Head of caudate nucleus (tissue), 42 donors: ENCODE measurements at regions not wholly inside any gene's neighbourhood (a gene's known extent, or its start where the extent isn't known, plus 50 kb on each side); places are given as distances from the start of the nearest gene placed in this dataset.
"Not testable (repeated sequence)": the region's sequence is repeated elsewhere in the genome, so short reads cannot be mapped to it uniquely, and the experiment has no call there.

Experiments used
- DNase-seq, 42 donors: peaks; one replicate each; pipeline versions ENCODE4 v3.0.0 to v3.0.0-alpha.2; 2020 to 2021; ENCODE audit warnings: mixed read lengths in 7 of 42
- intact Hi-C: fragments of 100-400 bp; cut with DNase I; formaldehyde crosslinking; loops from one replicate; pipeline ENCODE4 v1.15.0; 2022

- no peak for DNase-seq
- intact Hi-C loops, result no loop called here
Measured at GRCh38 chr5:82910491-82910890, 166.7 kb downstream of the TMEM167A start.

DNA sequence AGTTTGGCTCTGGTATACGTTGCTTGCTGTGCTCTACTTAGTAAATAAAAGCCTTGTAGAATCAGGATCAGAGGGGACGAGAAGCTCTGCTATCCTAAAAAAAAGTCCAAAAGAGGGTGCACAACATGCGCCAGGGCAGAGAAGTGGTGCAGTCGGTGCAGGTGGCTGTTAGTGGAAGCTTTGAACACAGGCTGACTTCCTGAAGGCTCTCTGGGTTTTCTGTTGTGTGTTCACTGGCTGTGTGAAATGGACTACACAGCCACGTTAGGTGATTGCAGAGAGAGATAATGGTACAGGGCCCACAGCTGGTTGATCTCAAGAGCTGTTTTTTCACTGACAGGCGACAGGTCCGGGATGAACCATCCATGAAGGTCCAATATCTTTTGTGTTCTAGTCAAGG, 167.4 kb downstream of the TMEM167A start:
- no peak for DNase-seq
- intact Hi-C loops, result no loop called here

DNA sequence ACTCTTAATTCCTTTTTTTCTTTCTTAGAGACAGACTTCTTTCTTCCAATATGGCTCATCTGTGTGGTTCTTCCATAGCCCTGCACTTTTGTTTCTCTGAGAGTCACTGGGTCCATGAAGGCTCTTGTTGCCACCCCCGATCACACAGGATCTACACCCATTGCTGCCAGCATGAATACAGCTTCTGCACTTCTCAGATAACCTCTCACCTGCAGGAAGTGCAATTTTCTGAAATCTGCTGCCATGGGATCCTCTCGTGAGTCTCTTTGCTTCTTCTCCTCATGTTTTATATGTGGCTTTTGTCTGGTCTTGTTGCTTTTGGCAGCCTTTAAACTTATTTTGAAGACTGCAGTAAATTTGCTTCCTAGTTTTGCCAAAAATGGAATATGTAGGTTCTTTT, 171.2 kb downstream of the TMEM167A start:
- DNase-seq, result no peak
- intact Hi-C loops, result no loop called here

GRCh38 chr5:82901281-82901888, 175.8 kb downstream of the TMEM167A start:
- no peak for DNase-seq
- intact Hi-C loops, result no loop called here

DNA sequence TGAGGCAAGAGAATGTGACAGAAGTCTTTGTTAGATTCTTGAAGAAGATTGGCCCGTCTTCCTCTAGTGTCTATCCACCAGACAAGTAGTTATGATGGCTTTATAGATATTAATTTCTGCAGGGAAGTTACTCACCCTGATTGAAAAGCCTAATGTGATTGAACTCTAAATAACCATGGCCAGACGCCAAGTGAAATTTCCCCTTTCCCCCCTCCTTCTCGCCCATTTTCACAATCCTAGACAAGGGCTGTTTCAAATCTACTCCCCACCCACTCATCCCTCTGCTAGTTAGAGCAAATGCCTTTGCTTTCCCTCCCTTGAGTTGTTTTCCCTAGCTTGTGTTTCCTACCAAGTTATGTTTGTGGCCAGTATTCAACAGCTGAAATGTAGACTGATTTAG, 182.5 kb downstream of the TMEM167A start:
- intact Hi-C loops, result no loop called here
- DNase-seq, result peak in 2 of 42 donors; percentile 2 to 14

DNA sequence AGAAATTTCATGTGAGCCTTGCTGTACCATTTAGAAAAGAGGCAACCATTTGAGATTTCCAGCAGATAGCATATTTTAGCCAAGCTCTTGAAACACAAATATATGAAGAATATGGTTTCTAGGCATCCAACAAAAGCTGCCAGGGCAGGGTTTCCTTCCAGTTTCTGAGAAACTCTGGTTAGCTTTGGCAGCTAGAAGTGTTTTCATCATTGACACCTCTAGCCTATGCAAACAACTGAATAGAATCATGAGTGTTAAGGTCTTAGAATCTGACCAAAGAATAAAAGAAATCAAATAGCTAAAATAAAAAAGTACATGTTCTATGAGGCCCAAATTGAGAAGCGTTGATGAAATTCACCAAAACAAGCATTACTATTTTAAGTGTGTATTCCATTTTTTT, 188.1 kb downstream of the TMEM167A start:
- intact Hi-C loops, result no loop called here
- no peak for DNase-seq

DNA sequence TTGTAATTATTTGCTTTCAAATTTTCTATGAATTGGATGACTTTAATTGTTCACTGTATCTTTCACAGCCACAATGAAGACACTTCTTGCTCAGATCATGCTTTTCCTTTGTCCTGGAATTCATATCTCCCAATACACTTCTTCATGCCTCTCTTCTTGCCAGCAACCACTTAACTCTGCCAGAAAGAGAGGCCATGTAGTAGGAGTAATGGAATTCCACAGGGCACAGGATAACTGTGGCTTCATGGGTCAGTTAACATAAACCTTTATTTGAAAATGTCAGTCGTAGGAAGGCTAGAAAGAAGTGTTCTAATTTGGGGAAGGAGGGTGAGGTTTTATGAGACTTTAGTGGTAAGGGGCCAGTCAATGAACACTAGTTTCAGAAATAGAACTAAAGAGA, 190.3 kb downstream of the TMEM167A start:
- intact Hi-C loops, result no loop called here
- no peak for DNase-seq

DNA sequence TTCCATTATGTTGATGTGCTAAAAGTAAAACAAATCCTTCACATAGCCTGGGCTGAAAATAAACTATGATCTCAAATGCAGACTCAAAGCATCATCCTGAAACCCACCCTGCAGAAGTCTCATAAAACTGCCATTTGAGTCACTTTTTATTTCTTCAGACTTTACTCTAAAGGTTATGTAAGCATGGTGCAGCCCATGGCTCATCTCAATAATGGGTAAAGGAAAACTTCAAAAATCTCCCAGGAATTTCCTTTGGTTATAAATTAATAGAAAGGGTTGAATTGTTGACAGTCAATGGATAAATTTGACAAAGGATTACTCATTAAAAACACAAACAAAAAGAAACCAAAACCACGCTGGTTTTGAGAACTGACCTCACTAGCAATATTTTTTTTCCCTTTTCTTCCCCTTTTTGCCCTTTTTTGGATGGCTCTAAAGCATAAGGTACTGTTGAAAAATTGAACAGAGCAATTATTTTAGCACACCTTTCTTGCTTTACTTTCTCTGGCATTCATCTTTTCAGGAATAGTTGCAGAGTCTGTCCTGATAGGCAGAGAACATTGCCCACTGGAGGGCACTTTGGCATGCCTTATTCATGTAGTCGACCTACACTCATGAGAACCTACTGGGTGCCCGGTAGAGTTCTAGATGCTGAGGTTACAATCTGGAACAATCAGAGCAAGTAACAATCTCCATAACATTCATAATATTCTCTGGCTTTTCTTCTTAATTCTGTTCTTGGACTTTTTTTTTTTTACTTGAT, 191.4 kb downstream of the TMEM167A start:
- peak in 31 of 42 donors; percentile 5 to 66 (median 32) for DNase-seq
- intact Hi-C loops, result no loop called here

DNA sequence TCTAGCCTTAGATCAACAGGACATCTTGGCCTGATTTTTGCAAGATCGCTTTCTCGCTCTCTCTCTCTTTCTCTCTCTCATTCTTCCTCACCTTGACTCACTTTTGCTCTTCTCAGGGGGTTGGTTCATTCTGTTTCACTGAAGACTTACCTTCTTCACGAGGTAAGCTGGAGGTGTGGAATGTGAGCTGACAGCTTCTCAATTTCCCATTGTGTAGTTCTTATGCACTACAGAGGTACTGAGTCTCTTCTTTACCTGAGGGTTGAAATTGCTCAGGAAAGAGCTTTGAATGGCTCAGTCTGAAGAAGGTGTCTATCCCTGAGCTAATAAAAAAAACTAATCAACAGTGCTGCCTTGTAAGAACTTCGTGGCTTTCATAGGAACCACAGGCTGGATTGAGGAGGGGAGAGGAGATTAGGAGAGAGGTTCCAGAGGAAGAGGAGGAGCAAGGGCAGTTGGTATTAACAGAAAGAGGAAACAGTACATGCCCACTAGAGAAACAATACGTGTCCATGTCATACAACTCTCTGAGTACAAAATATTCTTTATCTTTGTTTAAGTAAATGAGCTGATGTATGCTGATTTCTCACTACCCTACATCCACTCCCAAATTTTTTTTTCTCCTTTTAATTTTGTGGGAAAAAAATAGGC, 192.2 kb downstream of the TMEM167A start:
- intact Hi-C loops, result no loop called here
- DNase-seq, result no peak

GRCh38 chr5:82882316-82882715, 194.9 kb downstream of the TMEM167A start:
- DNase-seq, result no peak
- intact Hi-C loops, result no loop called here

GRCh38 chr5:82881571-82882174, 195.5 kb downstream of the TMEM167A start:
- no peak for DNase-seq
- intact Hi-C loops, result no loop called here

- intact Hi-C loops, result no loop called here
- no peak for DNase-seq
Measured at GRCh38 chr5:82879089-82879488, 198.1 kb downstream of the TMEM167A start.

DNA sequence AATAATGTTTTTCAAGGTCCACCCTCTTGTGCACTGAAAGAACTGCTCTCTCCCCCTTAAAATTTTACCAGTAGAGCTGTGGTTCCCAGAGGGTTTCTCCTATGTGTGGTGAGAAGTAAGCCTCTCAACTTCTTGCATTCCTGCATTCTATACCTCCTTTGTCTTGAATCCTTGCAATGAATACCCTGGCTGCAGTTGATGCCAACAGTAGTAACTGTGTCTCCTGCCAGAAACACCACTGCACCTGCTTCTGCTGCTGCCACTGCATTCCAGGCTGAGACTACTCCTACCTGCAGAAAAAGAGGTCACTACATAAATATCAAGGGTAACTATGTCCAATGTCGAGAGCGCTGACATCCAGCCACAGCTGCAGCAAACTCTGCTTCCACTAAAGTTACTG, 203.7 kb downstream of the TMEM167A start:
- DNase-seq, result no peak
- intact Hi-C loops, result no loop called here

DNA sequence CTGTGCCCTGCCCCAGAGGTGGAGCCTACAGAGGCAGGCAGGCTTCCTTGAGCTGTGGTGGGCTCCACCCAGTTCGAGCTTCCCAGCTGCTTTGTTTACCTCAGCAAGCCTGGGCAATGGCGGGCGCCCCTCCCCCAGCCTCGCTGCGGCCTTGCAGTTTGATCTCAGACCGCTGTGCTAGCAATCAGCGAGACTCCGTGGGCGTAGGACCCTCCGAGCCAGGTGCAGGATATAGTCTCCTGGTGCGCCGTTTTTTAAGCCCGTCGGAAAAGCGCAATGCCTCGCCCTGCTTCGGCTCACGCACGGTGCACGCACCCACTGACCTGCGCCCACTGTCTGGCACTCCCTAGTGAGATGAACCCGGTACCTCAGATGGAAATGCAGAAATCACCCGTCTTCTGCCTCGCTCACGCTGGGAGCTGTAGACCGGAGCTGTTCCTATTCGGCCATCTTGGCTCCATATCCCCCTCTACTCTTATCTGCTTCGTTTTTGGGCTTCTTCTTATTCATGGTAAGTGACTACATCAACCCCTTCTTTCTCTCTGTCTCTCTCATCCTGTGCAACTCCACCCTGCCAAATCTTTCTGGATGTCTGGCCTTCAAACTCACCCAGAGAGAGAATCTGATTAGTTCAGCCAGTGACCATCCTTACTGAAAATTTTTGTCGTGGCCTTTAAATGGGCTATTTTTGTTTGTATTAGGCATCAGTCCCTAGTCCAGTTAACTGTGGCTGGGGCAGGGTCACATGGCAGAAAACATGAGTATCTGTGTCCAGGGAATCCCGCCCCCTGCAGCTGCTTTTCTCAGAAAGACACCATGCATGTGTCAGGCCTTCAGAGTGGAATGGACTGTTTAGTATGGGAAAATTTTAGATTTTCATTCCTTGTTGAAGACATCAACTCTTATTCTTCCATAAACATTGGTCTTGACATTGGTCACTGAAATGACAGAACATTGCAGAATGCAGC, 204.6 kb downstream of the TMEM167A start:
- intact Hi-C loops, DNase-seq: not testable (repeated sequence)

- DNase-seq, result no peak
- intact Hi-C loops, result no loop called here
Measured at GRCh38 chr5:82865625-82866024, 211.6 kb downstream of the TMEM167A start.

GRCh38 chr5:82863266-82863665, 213.9 kb downstream of the TMEM167A start:
- intact Hi-C loops, result no loop called here
- DNase-seq, result peak in 18 of 42 donors; percentile 5 to 62 (median 20)

GRCh38 chr5:82862711-82863110, 214.5 kb downstream of the TMEM167A start:
- intact Hi-C loops, result no loop called here
- DNase-seq, result peak in 3 of 42 donors; percentile 6 to 16 (median 11)

- intact Hi-C loops, result no loop called here
- DNase-seq, result peak in 7 of 42 donors; percentile 6 to 53 (median 26)
Measured at GRCh38 chr5:82862261-82862660, 214.9 kb downstream of the TMEM167A start.

DNA sequence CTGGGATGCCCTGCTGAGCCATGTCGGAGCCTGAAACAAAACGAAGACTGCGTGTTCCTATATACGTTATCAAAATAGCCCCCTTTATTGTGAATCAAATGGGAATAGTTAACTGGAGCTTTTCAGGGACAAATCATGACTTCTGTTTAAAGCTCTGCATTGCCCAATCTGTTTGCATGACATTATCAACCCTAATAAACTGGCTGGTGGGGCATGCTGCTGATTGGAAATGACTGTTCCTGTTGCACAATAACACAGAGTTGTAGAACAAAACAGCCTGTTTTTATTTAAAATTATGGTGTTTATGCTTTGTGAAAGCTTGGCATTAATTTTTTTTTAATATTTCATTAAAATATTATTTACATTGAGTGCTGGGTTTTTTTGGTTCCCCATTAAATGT, 215.5 kb downstream of the TMEM167A start:
- intact Hi-C loops, result no loop called here
- DNase-seq, result peak in 1 of 42 donors; percentile 38
